H9 (cell line): ENCODE measurements at regions not wholly inside any gene's neighbourhood (a gene's known extent, or its start where the extent isn't known, plus 50 kb on each side); places are given as distances from the start of the nearest gene placed in this dataset.

ENCODE experiments used
- DNase-seq: peaks from one replicate; pipeline ENCODE4 v3.0.0-alpha.2; 2017
- H2AFZ ChIP-seq: one replicate; pipeline ENCODE4 v1.6.1; 2013; ENCODE audit warnings: mild to moderate bottlenecking, low read length, control low read depth, moderate library complexity
- H2AK5ac ChIP-seq: 2 replicates; pipeline ENCODE4 v1.6.1; 2013; ENCODE audit warnings: low read length, control low read depth, mixed read lengths; ENCODE audit not compliant: insufficient read length
- H2BK120ac ChIP-seq: one replicate; pipeline ENCODE4 v1.6.1; 2013; ENCODE audit warnings: low read depth, mild to moderate bottlenecking, low read length, control low read depth, inconsistent platforms; ENCODE audit not compliant: poor library complexity, severe bottlenecking
- H2BK12ac ChIP-seq: 2 replicates; pipeline ENCODE4 v1.6.1; 2013; ENCODE audit warnings: low read length, control low read depth, mixed read lengths, low read depth; ENCODE audit not compliant: insufficient read length
- H2BK15ac ChIP-seq: 2 replicates; pipeline ENCODE4 v1.6.1; 2013; ENCODE audit warnings: low read depth, low read length, control low read depth
- H2BK20ac ChIP-seq: one replicate; pipeline ENCODE4 v1.6.1; 2013; ENCODE audit warnings: low read depth, mild to moderate bottlenecking, low read length, control low read depth, inconsistent platforms; ENCODE audit not compliant: poor library complexity, severe bottlenecking
- H2BK5ac ChIP-seq: 2 replicates; pipeline ENCODE4 v1.6.1; 2013; ENCODE audit warnings: low read length, control low read depth, mixed read lengths; ENCODE audit not compliant: insufficient read length
- H3K14ac ChIP-seq: 2 replicates; pipeline ENCODE4 v1.6.1; 2013; ENCODE audit warnings: low read length, control low read depth; ENCODE audit not compliant: insufficient read depth
- H3K18ac ChIP-seq: 2 replicates; pipeline ENCODE4 v1.6.1; 2013; ENCODE audit warnings: low read depth, mild to moderate bottlenecking, mixed read lengths, low read length, control low read depth; ENCODE audit not compliant: insufficient read length
- H3K23ac ChIP-seq: 2 replicates; pipeline ENCODE4 v1.6.1; 2013; ENCODE audit warnings: low read length, control low read depth, mixed read lengths, low read depth; ENCODE audit not compliant: insufficient read length
- H3K23me2 ChIP-seq: 2 replicates; pipeline ENCODE4 v1.6.1; 2013; ENCODE audit warnings: low read depth, mild to moderate bottlenecking, mixed read lengths, low read length, control low read depth; ENCODE audit not compliant: insufficient read length, poor library complexity, severe bottlenecking
- H3K27ac ChIP-seq: 2 replicates; pipeline ENCODE4 v1.5.1; 2013; ENCODE audit warnings: low read length, control low read depth, mixed read lengths, low read depth; ENCODE audit not compliant: insufficient read length
- H3K27me3 ChIP-seq: 2 replicates; pipeline ENCODE4 v1.6.1; 2013; ENCODE audit warnings: low read length, control low read depth, inconsistent platforms; ENCODE audit not compliant: insufficient read depth
- H3K4ac ChIP-seq: 2 replicates; pipeline ENCODE4 v1.6.1; 2013; ENCODE audit warnings: low read depth, mild to moderate bottlenecking, control low read depth, inconsistent platforms, low read length, moderate library complexity
- H3K4me1 ChIP-seq: 2 replicates; pipeline ENCODE4 v1.6.1; 2013; ENCODE audit warnings: low read length, control low read depth, inconsistent platforms; ENCODE audit not compliant: insufficient read depth
- H3K4me2 ChIP-seq: 2 replicates; pipeline ENCODE4 v1.6.1; 2013; ENCODE audit warnings: low read length, control low read depth, mixed read lengths; ENCODE audit not compliant: insufficient read length, insufficient read depth
- H3K56ac ChIP-seq: 2 replicates; pipeline ENCODE4 v1.6.1; 2013; ENCODE audit warnings: low read depth, mild to moderate bottlenecking, mixed read lengths, low read length, control low read depth; ENCODE audit not compliant: insufficient read length
- H3K79me1 ChIP-seq: 2 replicates; pipeline ENCODE4 v1.6.1; 2013; ENCODE audit warnings: low read depth, mild to moderate bottlenecking, moderate library complexity, low read length, control low read depth, inconsistent platforms; ENCODE audit not compliant: insufficient read depth, poor library complexity, severe bottlenecking
- H3K79me2 ChIP-seq: 2 replicates; pipeline ENCODE4 v1.6.1; 2013; ENCODE audit warnings: low read length, control low read depth, inconsistent platforms; ENCODE audit not compliant: insufficient read depth
- H3K9ac ChIP-seq: 2 replicates; pipeline ENCODE4 v1.6.1; 2013; ENCODE audit warnings: low read length, control low read depth, mixed read lengths; ENCODE audit not compliant: insufficient read length; ENCODE audit errors: extremely low read depth
- H3K9me3 ChIP-seq: one replicate; pipeline ENCODE4 v1.6.1; 2013; ENCODE audit warnings: low read depth, low read length, inconsistent platforms; ENCODE audit not compliant: control insufficient read depth
- H3T11ph ChIP-seq: one replicate; pipeline ENCODE4 v1.6.1; 2013; ENCODE audit warnings: mild to moderate bottlenecking, low read length, control low read depth, inconsistent platforms
- H4K20me1 ChIP-seq: one replicate; pipeline ENCODE4 v1.6.1; 2013; ENCODE audit not compliant: control insufficient read depth, insufficient read length, insufficient read depth
- H4K5ac ChIP-seq: 2 replicates; pipeline ENCODE4 v1.6.1; 2013; ENCODE audit warnings: low read depth, mild to moderate bottlenecking, mixed read lengths, low read length, control low read depth; ENCODE audit not compliant: insufficient read length
- H4K8ac ChIP-seq: replicated peaks from 2 replicates; pipeline ENCODE4 v1.6.1; 2013; ENCODE audit warnings: low read length, control low read depth, mixed read lengths, low read depth; ENCODE audit not compliant: insufficient read length
- H4K91ac ChIP-seq: 2 replicates; pipeline ENCODE4 v1.6.1; 2013; ENCODE audit warnings: low read depth, mild to moderate bottlenecking, moderate library complexity, mixed read lengths, low read length, control low read depth; ENCODE audit not compliant: insufficient read length
- H3K27ac Mint-ChIP-seq, 3 experiments: 2 replicates in 2 of 3; 3 replicates in 1 of 3; pipeline ENCODE4 v1.8.0; 2020 to 2021; ENCODE audit warnings: mixed read lengths in 3 of 3, mild to moderate bottlenecking in 1 of 3, moderate library complexity in 1 of 3
- H3K27me3 Mint-ChIP-seq: 2 replicates; pipeline ENCODE4 v1.8.0; 2021; ENCODE audit warnings: low read depth, mild to moderate bottlenecking, moderate library complexity, mixed read lengths
- H3K36me3 Mint-ChIP-seq, 3 experiments: 2 replicates in 2 of 3; 3 replicates in 1 of 3; pipeline ENCODE4 v1.8.0; 2020 to 2021; ENCODE audit warnings: low read depth in 3 of 3, mixed read lengths in 3 of 3; ENCODE audit not compliant: insufficient read depth in 1 of 3
- H3K4me1 Mint-ChIP-seq, 2 experiments: 2 replicates each; pipeline ENCODE4 v1.8.0; 2020; ENCODE audit warnings: mixed read lengths in 2 of 2
- H3K4me3 Mint-ChIP-seq, 2 experiments: 2 replicates in 1 of 2; 3 replicates in 1 of 2; pipeline ENCODE4 v1.8.0; 2020 to 2021; ENCODE audit warnings: mild to moderate bottlenecking in 2 of 2, mixed read lengths in 2 of 2, moderate library complexity in 1 of 2
- H3K9me3 Mint-ChIP-seq, 2 experiments: 2 replicates in 1 of 2; 3 replicates in 1 of 2; pipeline ENCODE4 v1.8.0; 2020; ENCODE audit warnings: mild to moderate bottlenecking in 2 of 2, mixed read lengths in 2 of 2, moderate library complexity in 1 of 2
- WGBS: extraction: QIAGEN DNeasy Blood & Tissue Kit; methylation state at CpG from one replicate; pipeline ENCODE4 v1.1.7; 2013; ENCODE audit warnings: missing lambda C conversion rate, low lambda C conversion rate, mixed read lengths; ENCODE audit not compliant: insufficient read length; ENCODE audit errors: extremely low coverage; 5-methylcytosine and 5-hydroxymethylcytosine counted together
- TF ChIP-seq, protein P1 (sequence below): fragments of 200-600 bp; sonication (generic); conservative IDR thresholded peaks from 3 replicates; pipeline ENCODE4 v1.8.0; 2021; ENCODE audit warnings: antibody characterized with exemption, mild to moderate bottlenecking

DNA sequence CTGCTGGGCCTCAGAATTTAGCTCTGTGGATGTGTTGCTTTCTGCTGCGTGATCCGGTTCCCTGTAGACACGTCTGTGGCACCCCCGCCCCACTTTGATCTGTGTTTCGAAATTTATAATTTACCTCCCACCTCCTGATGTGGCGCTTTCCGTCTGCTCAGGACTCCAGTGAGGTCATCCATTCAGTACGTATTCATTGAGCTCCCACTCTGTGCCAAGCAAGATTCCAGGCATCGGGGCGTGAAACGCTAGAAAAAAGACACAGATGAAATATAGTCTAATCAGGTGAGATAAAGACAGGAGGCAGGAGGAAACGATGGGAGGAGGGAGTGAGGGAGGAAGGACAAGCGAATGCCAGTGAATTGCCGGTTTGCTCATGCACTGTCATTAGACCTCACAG lies 431.9 kb upstream of the SULF2 start:
- H3K27ac Mint-ChIP-seq: no peak overlapping the region

More for the DNA sequence above, 431.9 kb upstream of the SULF2 start:
- Histone ChIP-seq H3K4me2 (no peak overlapping the region), H3K56ac (no peak overlapping the region), H4K20me1 (no peaks in the 10 kb centered on the region), H2BK15ac (no peak overlapping the region), H2BK5ac (no peak overlapping the region), H2BK12ac (no peak overlapping the region), H2AK5ac (no peak overlapping the region), H3K79me2 (no peaks in the 10 kb centered on the region), H4K5ac (no peak overlapping the region), H3T11ph (no peak overlapping the region), H2AFZ (no peak overlapping the region), H3K18ac (no peak overlapping the region), H3K27me3 (no peaks in the 10 kb centered on the region), H3K23me2 (no peaks in the 10 kb centered on the region), H2BK20ac (no peak overlapping the region), H3K27ac (no peak overlapping the region), H3K79me1 (no peaks in the 10 kb centered on the region), H3K14ac (no peak overlapping the region), H3K4me1 (no peaks in the 10 kb centered on the region), H3K4ac (no peak overlapping the region), H3K23ac (no peak overlapping the region), H4K91ac (no peak overlapping the region), H3K9ac (no peak overlapping the region), H3K9me3 (no peaks in the 10 kb centered on the region), H4K8ac (no peak overlapping the region), H2BK120ac (no peak overlapping the region)
- Mint-ChIP-seq H3K4me1 (peaks cover 0 to 4% of the 10 kb centered on the region in 2 experiments; a peak in 2 of 4 replicates), H3K4me3 (no peak overlapping the region), H3K36me3 (no peaks in the 10 kb centered on the region), H3K27me3 (no peaks in the 10 kb centered on the region; the same call in 1 of the 2 replicates), H3K9me3 (no peaks in the 10 kb centered on the region)
- TF ChIP-seq, protein P1, sequence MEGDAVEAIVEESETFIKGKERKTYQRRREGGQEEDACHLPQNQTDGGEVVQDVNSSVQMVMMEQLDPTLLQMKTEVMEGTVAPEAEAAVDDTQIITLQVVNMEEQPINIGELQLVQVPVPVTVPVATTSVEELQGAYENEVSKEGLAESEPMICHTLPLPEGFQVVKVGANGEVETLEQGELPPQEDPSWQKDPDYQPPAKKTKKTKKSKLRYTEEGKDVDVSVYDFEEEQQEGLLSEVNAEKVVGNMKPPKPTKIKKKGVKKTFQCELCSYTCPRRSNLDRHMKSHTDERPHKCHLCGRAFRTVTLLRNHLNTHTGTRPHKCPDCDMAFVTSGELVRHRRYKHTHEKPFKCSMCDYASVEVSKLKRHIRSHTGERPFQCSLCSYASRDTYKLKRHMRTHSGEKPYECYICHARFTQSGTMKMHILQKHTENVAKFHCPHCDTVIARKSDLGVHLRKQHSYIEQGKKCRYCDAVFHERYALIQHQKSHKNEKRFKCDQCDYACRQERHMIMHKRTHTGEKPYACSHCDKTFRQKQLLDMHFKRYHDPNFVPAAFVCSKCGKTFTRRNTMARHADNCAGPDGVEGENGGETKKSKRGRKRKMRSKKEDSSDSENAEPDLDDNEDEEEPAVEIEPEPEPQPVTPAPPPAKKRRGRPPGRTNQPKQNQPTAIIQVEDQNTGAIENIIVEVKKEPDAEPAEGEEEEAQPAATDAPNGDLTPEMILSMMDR: no peak
- WGBS: no CpG with 5 or more reads among the region's 14 CpGs
- no peak for DNase-seq
